ENCODE measurements at regions not wholly inside any gene's neighbourhood (a gene's known extent, or its start where the extent isn't known, plus 50 kb on each side); places are given as distances from the start of the nearest gene placed in this dataset.

DNA sequence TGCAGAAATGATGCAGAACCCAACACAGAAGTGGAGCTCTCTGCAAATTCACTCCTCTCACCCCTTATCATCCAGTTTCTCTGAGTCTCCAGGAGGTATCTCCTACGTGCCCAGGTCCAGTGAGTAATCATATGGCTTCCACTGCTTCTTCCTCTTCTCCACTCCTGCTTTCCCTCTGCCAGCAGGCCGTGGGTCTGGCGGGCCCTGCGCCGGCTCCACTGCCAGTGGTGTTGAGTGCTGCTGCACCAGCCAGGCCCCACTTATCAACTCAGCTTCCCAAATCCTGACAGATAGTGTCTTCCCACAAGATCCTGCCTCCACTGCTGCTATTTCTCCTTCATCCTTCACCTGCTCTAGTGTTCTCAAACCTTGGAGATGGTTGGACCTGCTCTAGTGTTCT lies 227.6 kb upstream of the PARD3B start:
- no peaks in the 10 kb centered on the region for H3K9me3 ChIP-seq (ENCODE audit: insufficient read depth, low read depth, low read length)
- Mint-ChIP-seq H3K27ac (ENCODE audit: unreplicated experiment) (no peak overlapping the region), H3K36me3 (ENCODE audit: low read depth, unreplicated experiment) (no peaks in the 10 kb centered on the region), H3K27me3 (ENCODE audit: low read depth, unreplicated experiment) (peaks cover 3% of the 10 kb centered on the region), H3K4me1 (ENCODE audit: low read depth, unreplicated experiment) (peaks cover 25% of the 10 kb centered on the region), H3K9me3 (ENCODE audit: unreplicated experiment) (no peaks in the 10 kb centered on the region), H3K4me3 (ENCODE audit: unreplicated experiment) (no peak overlapping the region)
- no peaks in the 10 kb centered on the region for H4K20me1 ChIP-seq (ENCODE audit: insufficient read depth, low read length)
- H3K27me3 ChIP-seq (ENCODE audit: insufficient read depth, low read length): no peaks in the 10 kb centered on the region
- H3K9ac ChIP-seq (ENCODE audit: low read length): no peak overlapping the region
- no peak for TF ChIP-seq EZH2 (IDR thresholded peaks at IDR 0.05; ENCODE audit: insufficient read depth, low read length)
- TF ChIP-seq, protein P1, sequence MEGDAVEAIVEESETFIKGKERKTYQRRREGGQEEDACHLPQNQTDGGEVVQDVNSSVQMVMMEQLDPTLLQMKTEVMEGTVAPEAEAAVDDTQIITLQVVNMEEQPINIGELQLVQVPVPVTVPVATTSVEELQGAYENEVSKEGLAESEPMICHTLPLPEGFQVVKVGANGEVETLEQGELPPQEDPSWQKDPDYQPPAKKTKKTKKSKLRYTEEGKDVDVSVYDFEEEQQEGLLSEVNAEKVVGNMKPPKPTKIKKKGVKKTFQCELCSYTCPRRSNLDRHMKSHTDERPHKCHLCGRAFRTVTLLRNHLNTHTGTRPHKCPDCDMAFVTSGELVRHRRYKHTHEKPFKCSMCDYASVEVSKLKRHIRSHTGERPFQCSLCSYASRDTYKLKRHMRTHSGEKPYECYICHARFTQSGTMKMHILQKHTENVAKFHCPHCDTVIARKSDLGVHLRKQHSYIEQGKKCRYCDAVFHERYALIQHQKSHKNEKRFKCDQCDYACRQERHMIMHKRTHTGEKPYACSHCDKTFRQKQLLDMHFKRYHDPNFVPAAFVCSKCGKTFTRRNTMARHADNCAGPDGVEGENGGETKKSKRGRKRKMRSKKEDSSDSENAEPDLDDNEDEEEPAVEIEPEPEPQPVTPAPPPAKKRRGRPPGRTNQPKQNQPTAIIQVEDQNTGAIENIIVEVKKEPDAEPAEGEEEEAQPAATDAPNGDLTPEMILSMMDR (IDR thresholded peaks at IDR 0.05; ENCODE audit: insufficient read depth, low read depth, low read length): no peak
- no peak overlapping the region for H3K4me3 ChIP-seq (ENCODE audit: insufficient read depth, low read depth, low read length)
- no peak overlapping the region for H2AFZ ChIP-seq (ENCODE audit: low read depth, low read length)
- FAIRE-seq (no peak), DNase-seq (ENCODE audit: low read depth) (no peak)
- H3K36me3 ChIP-seq (ENCODE audit: insufficient read depth, low read length): no peaks in the 10 kb centered on the region
- peaks cover 3% of the 10 kb centered on the region for H3K4me1 ChIP-seq (ENCODE audit: insufficient read depth, low read length)
- H3K79me2 ChIP-seq (ENCODE audit: insufficient read depth, low read length): no peaks in the 10 kb centered on the region
- no peak overlapping the region for H3K4me2 ChIP-seq (ENCODE audit: low read length)
- no peak overlapping the region for H3K27ac ChIP-seq (ENCODE audit: low read depth, low read length)

DNA sequence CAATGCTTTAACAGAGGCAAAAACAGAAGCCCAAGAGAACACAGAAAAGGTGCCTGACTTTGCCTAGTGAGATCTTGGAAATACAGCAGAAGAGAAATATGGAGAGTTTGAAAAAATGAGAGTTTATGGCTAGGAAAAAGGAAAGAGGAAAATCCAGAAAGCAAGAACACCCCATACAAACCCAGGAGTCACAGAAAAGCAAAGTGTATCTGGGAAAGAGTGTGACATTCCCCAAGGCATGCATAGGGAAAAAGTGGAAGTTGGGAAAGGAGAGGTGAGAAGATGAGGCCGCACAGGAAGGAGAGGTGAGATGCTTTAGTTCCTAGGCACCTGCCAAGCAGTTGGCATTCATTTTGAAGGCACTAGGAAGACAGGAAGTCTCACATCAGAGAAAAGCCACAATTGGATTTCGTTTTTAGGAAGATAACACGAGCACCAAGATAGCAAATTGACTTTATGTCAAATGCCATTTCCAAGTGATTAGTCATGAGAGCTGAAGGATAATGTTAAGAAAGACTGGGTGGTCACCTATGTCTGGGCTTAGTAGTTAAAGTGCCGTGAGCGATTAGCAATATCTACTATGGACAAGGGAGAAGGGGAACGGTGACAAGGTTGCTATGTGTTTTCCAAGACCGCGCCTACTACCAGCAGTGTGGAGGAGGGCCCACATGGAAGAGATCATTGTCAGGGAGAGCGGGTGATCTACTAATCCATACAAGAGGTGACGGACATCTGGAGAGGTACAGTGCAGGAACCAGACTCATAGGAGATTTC lies 224.1 kb upstream of the PARD3B start:
- peaks cover 3% of the 10 kb centered on the region for H3K4me1 ChIP-seq (ENCODE audit: insufficient read depth, low read length)
- TF ChIP-seq, protein P1 (IDR thresholded peaks at IDR 0.05; ENCODE audit: insufficient read depth, low read depth, low read length): no peak
- TF ChIP-seq EZH2 (IDR thresholded peaks at IDR 0.05; ENCODE audit: insufficient read depth, low read length): no peak
- H3K4me2 ChIP-seq (ENCODE audit: low read length): no peak overlapping the region
- no peaks in the 10 kb centered on the region for H3K79me2 ChIP-seq (ENCODE audit: insufficient read depth, low read length)
- H2AFZ ChIP-seq (ENCODE audit: low read depth, low read length): no peak overlapping the region
- H3K36me3 ChIP-seq (ENCODE audit: insufficient read depth, low read length): no peaks in the 10 kb centered on the region
- H3K4me1 Mint-ChIP-seq (ENCODE audit: low read depth, unreplicated experiment): peaks cover 19% of the 10 kb centered on the region
- peaks cover 3% of the 10 kb centered on the region for H3K27me3 Mint-ChIP-seq (ENCODE audit: low read depth, unreplicated experiment)
- no peak overlapping the region for H3K4me3 Mint-ChIP-seq (ENCODE audit: unreplicated experiment)
- no peaks in the 10 kb centered on the region for H4K20me1 ChIP-seq (ENCODE audit: insufficient read depth, low read length)
- DNase-seq (ENCODE audit: low read depth): no peak
- no peak overlapping the region for H3K4me3 ChIP-seq (ENCODE audit: insufficient read depth, low read depth, low read length)
- no peak overlapping the region for H3K27ac ChIP-seq (ENCODE audit: low read depth, low read length)
- no peaks in the 10 kb centered on the region for H3K9me3 ChIP-seq (ENCODE audit: insufficient read depth, low read depth, low read length)
- H3K27ac Mint-ChIP-seq (ENCODE audit: unreplicated experiment): peak overlapping the region; percentile 28
- no peak for FAIRE-seq
- no peaks in the 10 kb centered on the region for H3K9me3 Mint-ChIP-seq (ENCODE audit: unreplicated experiment)
- H3K9ac ChIP-seq (ENCODE audit: low read length): no peak overlapping the region
- no peaks in the 10 kb centered on the region for H3K27me3 ChIP-seq (ENCODE audit: insufficient read depth, low read length)
- no peaks in the 10 kb centered on the region for H3K36me3 Mint-ChIP-seq (ENCODE audit: low read depth, unreplicated experiment)
